ENCODE measurements at regions not wholly inside any gene's neighbourhood (a gene's known extent, or its start where the extent isn't known, plus 50 kb on each side); places are given as distances from the start of the nearest gene placed in this dataset.

- TF ChIP-seq CTCF (IDR thresholded peaks at IDR 0.05; ENCODE audit: insufficient read depth, low read length, poor library complexity, severe bottlenecking) = no peak
- no peak for TF ChIP-seq EZH2phosphoT487 (conservative IDR thresholded peaks at IDR 0.05; ENCODE audit: low read length)
Measured at GRCh38 chr10:61278556-61278955, 174.6 kb downstream of the TMEM26 start.

Measured in SU-DHL-6 (cell line).